ENCODE measurements at regions not wholly inside any gene's neighbourhood (a gene's known extent, or its start where the extent isn't known, plus 50 kb on each side); places are given as distances from the start of the nearest gene placed in this dataset.
A peak's percentile ranks its signal among the peaks of the same experiment; 100 is the strongest.
"Not testable (repeated sequence)": the region's sequence is repeated elsewhere in the genome, so short reads cannot be mapped to it uniquely, and the experiment has no call there.

- no peaks in the 10 kb centered on the region for H3K27me3 ChIP-seq
- no peaks in the 10 kb centered on the region for H3K9me3 ChIP-seq (replicated peaks in 1 of 3)
- H3K27ac ChIP-seq = no peak overlapping the region
- no peak for DNase-seq
- no peak overlapping the region for H3K4me3 ChIP-seq
- no peak for TF ChIP-seq CTCF (IDR thresholded peaks at IDR 0.05)
- TF ChIP-seq POLR2A (IDR thresholded peaks at IDR 0.05) = no peak
- 65 to 74% (median 66%) methylated on average over 3 to 6 of the region's 6 CpGs for WGBS, 4 donors
- H3K36me3 ChIP-seq (replicated peaks in 1 of 2) = no peaks in the 10 kb centered on the region
- intact Hi-C loops (cut with DNase I) = no loop called here
- H3K4me1 ChIP-seq (replicated peaks in 1 of 2) = no peaks in the 10 kb centered on the region
Observed at GRCh38 chr12:4141348-4142270, 132.0 kb upstream of the CCND2 start.

- H3K9me3 ChIP-seq (replicated peaks in 1 of 3) = no peaks in the 10 kb centered on the region
- no peak overlapping the region for H3K27ac ChIP-seq
- no peaks in the 10 kb centered on the region for H3K4me1 ChIP-seq (replicated peaks in 1 of 2)
- H3K36me3 ChIP-seq (replicated peaks in 1 of 2) = no peaks in the 10 kb centered on the region
- DNase-seq = no peak
- intact Hi-C loops (cut with DNase I) = no loop called here
- H3K4me3 ChIP-seq = no peak overlapping the region
- no peaks in the 10 kb centered on the region for H3K27me3 ChIP-seq
- 83 to 92% (median 88%) methylated on average over 8 of the region's 8 CpGs for WGBS, 4 donors
- no peak for TF ChIP-seq CTCF (IDR thresholded peaks at IDR 0.05)
- TF ChIP-seq POLR2A (IDR thresholded peaks at IDR 0.05) = no peak
Observed at GRCh38 chr12:4140581-4141301, 132.8 kb upstream of the CCND2 start.

- no peaks in the 10 kb centered on the region for H3K27me3 ChIP-seq
- no peak for TF ChIP-seq POLR2A (IDR thresholded peaks at IDR 0.05)
- TF ChIP-seq CTCF (IDR thresholded peaks at IDR 0.05) = no peak
- 69 to 82% (median 76%) methylated on average over 3 of the region's 3 CpGs for whole genome bisulfite sequencing, 4 donors
- intact Hi-C loops (cut with DNase I) = no loop called here
- H3K4me1 ChIP-seq (replicated peaks in 1 of 2) = no peaks in the 10 kb centered on the region
- no peak for DNase-seq
- no peak overlapping the region for H3K27ac ChIP-seq
- H3K36me3 ChIP-seq (replicated peaks in 1 of 2) = no peaks in the 10 kb centered on the region
- no peaks in the 10 kb centered on the region for H3K9me3 ChIP-seq (replicated peaks in 1 of 3)
- no peak overlapping the region for H3K4me3 ChIP-seq
Observed at GRCh38 chr12:4139191-4139590, 134.4 kb upstream of the CCND2 start.

- intact Hi-C loops (cut with DNase I); H3K36me3 ChIP-seq (replicated peaks in 1 of 2); H3K27me3 ChIP-seq; H3K4me3 ChIP-seq; H3K4me1 ChIP-seq (replicated peaks in 1 of 2); H3K27ac ChIP-seq; H3K9me3 ChIP-seq (replicated peaks in 1 of 3): not testable (repeated sequence)
- peak in 1 of 7 donors; percentile 35 for DNase-seq
- WGBS, 4 donors = 81 to 90% (median 83%) methylated on average over 3 of the region's 3 CpGs
Observed at GRCh38 chr12:4138532-4138931, 135.0 kb upstream of the CCND2 start.
